B cell (primary cell): ENCODE measurements at regions not wholly inside any gene's neighbourhood (a gene's known extent, or its start where the extent isn't known, plus 50 kb on each side); places are given as distances from the start of the nearest gene placed in this dataset.
"Not testable (repeated sequence)": the region's sequence is repeated elsewhere in the genome, so short reads cannot be mapped to it uniquely, and the experiment has no call there.

Source experiments
- ATAC-seq: fragments of 200-7000 bp; cut with Tn5 transposase; one replicate; pipeline ENCODE4 v1.10.0; 2021; ENCODE audit warnings: low read depth, mild to moderate bottlenecking, moderate number of reproducible peaks, moderate library complexity
- CTCF ChIA-PET: fragments of 350-600 bp; sonication (Branson Sonifier 250); formaldehyde crosslinking; loops from one replicate; lab custom pipeline; 2021; ENCODE audit warnings: antibody characterized with exemption, inconsistent platforms; lab: Charles Lee
- POLR2A ChIA-PET: fragments of 350-600 bp; sonication (Branson Sonifier 250); formaldehyde crosslinking; loops from one replicate; lab custom pipeline; 2021; ENCODE audit warnings: antibody characterized with exemption; lab: Charles Lee
- DNase-seq: peaks from one replicate; pipeline ENCODE4 v3.0.0; 2013
- H2AFZ ChIP-seq: 2 replicates; pipeline ENCODE4 v1.6.1; 2012; ENCODE audit warnings: mild to moderate bottlenecking, low read depth, low read length; ENCODE audit not compliant: insufficient read depth, poor library complexity, severe bottlenecking
- H3K27ac ChIP-seq, 2 donors: 1 replicate in 1 of 2; 2 replicates in 1 of 2; pipeline ENCODE4 v1.5.1; 2012 to 2013; ENCODE audit warnings: low read length in 2 of 2, mild to moderate bottlenecking in 2 of 2, moderate library complexity in 1 of 2
- H3K27me3 ChIP-seq, 4 experiments: fragments of 200-600 bp in 1 of 4; sonication (generic) in 1 of 4; replicated peaks in 1 of 4; 1 replicate in 2 of 4; 2 replicates in 2 of 4; pipeline versions ENCODE4 v1.6.1 to v1.7.0; 2013 to 2016; ENCODE audit warnings: low read length in 3 of 4, mild to moderate bottlenecking in 2 of 4, mixed read lengths in 1 of 4, moderate library complexity in 1 of 4; ENCODE audit not compliant: insufficient read depth in 4 of 4, control insufficient read depth in 3 of 4; ENCODE audit errors: control extremely low read depth in 1 of 4
- H3K36me3 ChIP-seq, 2 experiments: replicated peaks in 1 of 2; 1 replicate in 1 of 2; 2 replicates in 1 of 2; pipeline versions ENCODE4 v1.6.1 to v1.7.1; 2013; ENCODE audit warnings: low read length in 1 of 2; ENCODE audit not compliant: insufficient read depth in 2 of 2, control insufficient read depth in 1 of 2; ENCODE audit errors: control extremely low read depth in 1 of 2, extremely low read depth in 1 of 2
- H3K4me1 ChIP-seq, 2 donors: fragments of 200-600 bp in 1 of 2; sonication (generic) in 1 of 2; 1 replicate in 1 of 2; 2 replicates in 1 of 2; pipeline versions ENCODE4 v1.5.1 to v1.6.1; 2013 to 2017; ENCODE audit warnings: low read length in 2 of 2; ENCODE audit not compliant: control insufficient read depth in 2 of 2, insufficient read depth in 2 of 2
- H3K4me2 ChIP-seq: replicated peaks from 2 replicates; pipeline ENCODE3; 2012; ENCODE audit warnings: mild to moderate bottlenecking, low read depth, low read length; ENCODE audit not compliant: poor library complexity, severe bottlenecking
- H3K4me3 ChIP-seq, 5 experiments: fragments of 200-600 bp in 1 of 5; sonication (generic) in 1 of 5; 1 replicate in 3 of 5; 2 replicates in 2 of 5; pipeline versions ENCODE4 v1.5.1 to v1.7.0; 2011 to 2016; ENCODE audit warnings: low read length in 4 of 5, mild to moderate bottlenecking in 4 of 5, low read depth in 2 of 5, control low read depth in 1 of 5, moderate library complexity in 1 of 5; ENCODE audit not compliant: insufficient read depth in 1 of 5; ENCODE audit errors: control extremely low read depth in 1 of 5, extremely low read depth in 1 of 5
- H3K79me2 ChIP-seq: fragments of 200-600 bp; sonication (generic); one replicate; pipeline ENCODE4 v1.6.0; 2016; ENCODE audit warnings: low read length; ENCODE audit not compliant: control insufficient read depth, insufficient read depth
- H3K9ac ChIP-seq: fragments of 200-600 bp; sonication (generic); 2 replicates; pipeline ENCODE4 v1.6.1; 2017; ENCODE audit warnings: mild to moderate bottlenecking, low read length, moderate library complexity
- H3K9me3 ChIP-seq, 3 donors: one replicate each; pipeline versions ENCODE4 v1.6.1 to v1.7.1; 2013; ENCODE audit warnings: low read length in 2 of 3; ENCODE audit not compliant: control insufficient read depth in 2 of 3, insufficient read depth in 1 of 3; ENCODE audit errors: control extremely low read depth in 1 of 3
- H4K20me1 ChIP-seq: 2 replicates; pipeline ENCODE4 v1.6.0; 2012; ENCODE audit warnings: mild to moderate bottlenecking, low read length; ENCODE audit not compliant: insufficient read depth, control insufficient read depth, poor library complexity, severe bottlenecking
- H3K27ac Mint-ChIP-seq: one replicate; pipeline ENCODE4 v1.8.0; 2021; ENCODE audit warnings: mixed read lengths
- H3K27me3 Mint-ChIP-seq: one replicate; pipeline ENCODE4 v1.8.0; 2021; ENCODE audit warnings: mixed read lengths
- H3K4me1 Mint-ChIP-seq: one replicate; pipeline ENCODE4 v1.8.0; 2021; ENCODE audit warnings: mixed read lengths
- H3K4me3 Mint-ChIP-seq: one replicate; pipeline ENCODE4 v1.8.0; 2021; ENCODE audit warnings: mixed read lengths
- H3K9me3 Mint-ChIP-seq: one replicate; pipeline ENCODE4 v1.8.0; 2022; ENCODE audit warnings: mixed read lengths; ENCODE audit not compliant: insufficient read depth
- EZH2 ChIP-seq: IDR thresholded peaks from 2 replicates; pipeline ENCODE4 v1.6.1; 2012; ENCODE audit warnings: borderline replicate concordance, low read depth, mild to moderate bottlenecking, moderate library complexity, low read length; ENCODE audit not compliant: insufficient read depth, poor library complexity, severe bottlenecking
- WGBS: methylation state at CpG from one replicate; pipeline ENCODE4 v1.1.5; 2013; ENCODE audit warnings: missing lambda C conversion rate; ENCODE audit not compliant: insufficient coverage; 5-methylcytosine and 5-hydroxymethylcytosine counted together
- intact Hi-C: fragments of 100-400 bp; cut with micrococcal nuclease; formaldehyde crosslinking; loops from one replicate; pipeline ENCODE4 v1.10.0; 2022
- TF ChIP-seq, protein P1 (sequence below): fragments of 200-600 bp; IDR thresholded peaks from one replicate; pipeline ENCODE4 v1.8.0; 2022; ENCODE audit warnings: antibody characterized with exemption, mild to moderate bottlenecking

DNA sequence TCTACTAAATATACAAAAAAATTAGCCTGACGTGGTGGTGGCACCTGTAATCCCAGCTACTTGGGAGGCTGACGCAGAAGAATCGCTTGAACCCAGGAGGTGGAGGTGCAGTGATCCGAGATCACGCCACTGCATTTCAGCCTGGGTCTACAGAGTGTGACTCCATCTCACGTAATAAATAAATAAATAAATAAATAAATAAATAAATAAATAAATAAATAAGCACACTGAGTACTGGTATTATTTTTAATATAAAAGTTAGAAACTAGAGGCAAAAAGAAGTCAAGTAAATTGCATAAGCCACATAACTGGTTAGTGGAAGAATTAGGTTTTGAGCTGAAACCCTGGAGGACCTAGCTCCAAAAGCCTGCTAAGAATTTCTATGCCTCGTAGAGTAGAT, 1262.7 kb upstream of the PABPC4L start:
- ChIA-PET CTCF (no interaction called here), POLR2A (no interaction called here)
- no peaks in the 10 kb centered on the region for H3K79me2 ChIP-seq
- no peak overlapping the region for H3K27ac Mint-ChIP-seq
- H3K36me3 ChIP-seq = no peaks in the 10 kb centered on the region
- no peaks in the 10 kb centered on the region for H3K4me1 Mint-ChIP-seq
- H2AFZ ChIP-seq = no peak overlapping the region
- H3K4me3 ChIP-seq = no peak overlapping the region
- no peak overlapping the region for H3K27ac ChIP-seq
- no peaks in the 10 kb centered on the region for H4K20me1 ChIP-seq
- H3K4me3 Mint-ChIP-seq = no peak overlapping the region
- no peaks in the 10 kb centered on the region for H3K9me3 ChIP-seq
- intact Hi-C loops = no loop called here
- WGBS = no CpG with 5 or more reads among the region's 7 CpGs
- no peak for DNase-seq
- no peak for ATAC-seq
- peaks cover 2% of the 10 kb centered on the region for H3K9me3 Mint-ChIP-seq
- no peak overlapping the region for H3K9ac ChIP-seq
- no peak for TF ChIP-seq EZH2
- TF ChIP-seq, protein P1, sequence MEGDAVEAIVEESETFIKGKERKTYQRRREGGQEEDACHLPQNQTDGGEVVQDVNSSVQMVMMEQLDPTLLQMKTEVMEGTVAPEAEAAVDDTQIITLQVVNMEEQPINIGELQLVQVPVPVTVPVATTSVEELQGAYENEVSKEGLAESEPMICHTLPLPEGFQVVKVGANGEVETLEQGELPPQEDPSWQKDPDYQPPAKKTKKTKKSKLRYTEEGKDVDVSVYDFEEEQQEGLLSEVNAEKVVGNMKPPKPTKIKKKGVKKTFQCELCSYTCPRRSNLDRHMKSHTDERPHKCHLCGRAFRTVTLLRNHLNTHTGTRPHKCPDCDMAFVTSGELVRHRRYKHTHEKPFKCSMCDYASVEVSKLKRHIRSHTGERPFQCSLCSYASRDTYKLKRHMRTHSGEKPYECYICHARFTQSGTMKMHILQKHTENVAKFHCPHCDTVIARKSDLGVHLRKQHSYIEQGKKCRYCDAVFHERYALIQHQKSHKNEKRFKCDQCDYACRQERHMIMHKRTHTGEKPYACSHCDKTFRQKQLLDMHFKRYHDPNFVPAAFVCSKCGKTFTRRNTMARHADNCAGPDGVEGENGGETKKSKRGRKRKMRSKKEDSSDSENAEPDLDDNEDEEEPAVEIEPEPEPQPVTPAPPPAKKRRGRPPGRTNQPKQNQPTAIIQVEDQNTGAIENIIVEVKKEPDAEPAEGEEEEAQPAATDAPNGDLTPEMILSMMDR = no peak
- no peaks in the 10 kb centered on the region for H3K27me3 Mint-ChIP-seq
- H3K4me2 ChIP-seq = no peak overlapping the region
- H3K4me1 ChIP-seq = no peaks in the 10 kb centered on the region
- H3K27me3 ChIP-seq = no peaks in the 10 kb centered on the region

DNA sequence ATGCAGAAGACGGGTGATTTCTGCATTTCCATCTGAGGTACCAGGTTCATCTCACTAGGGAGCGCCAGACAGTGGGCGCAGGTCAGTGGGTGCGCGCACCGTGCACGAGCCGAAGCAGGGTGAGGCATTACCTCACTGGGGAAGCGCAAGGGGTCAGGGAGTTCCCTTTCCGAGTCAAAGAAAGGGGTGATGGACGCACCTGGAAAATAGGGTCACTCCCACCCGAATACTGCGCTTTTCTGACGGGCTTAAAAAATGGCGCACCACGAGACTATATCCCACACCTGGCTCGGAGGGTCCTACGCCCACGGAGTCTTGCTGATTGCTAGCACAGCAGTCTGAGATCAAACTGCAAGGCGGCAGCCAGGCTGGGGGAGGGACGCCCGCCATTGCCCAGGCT, 1246.0 kb upstream of the PABPC4L start:
- H3K36me3 ChIP-seq, H3K27ac Mint-ChIP-seq, intact Hi-C loops, POLR2A ChIA-PET, CTCF ChIA-PET, ATAC-seq, H3K4me2 ChIP-seq, H3K27me3 ChIP-seq, H3K79me2 ChIP-seq, H3K9me3 ChIP-seq, H3K4me3 Mint-ChIP-seq, H3K4me3 ChIP-seq, H3K9me3 Mint-ChIP-seq, H3K4me1 ChIP-seq, H3K4me1 Mint-ChIP-seq, H3K9ac ChIP-seq, H4K20me1 ChIP-seq, H2AFZ ChIP-seq, DNase-seq, H3K27me3 Mint-ChIP-seq, H3K27ac ChIP-seq: not testable (repeated sequence)
- 97% methylated on average over 15 of the region's 22 CpGs for WGBS
